ENCODE measurements at regions not wholly inside any gene's neighbourhood (a gene's known extent, or its start where the extent isn't known, plus 50 kb on each side); places are given as distances from the start of the nearest gene placed in this dataset.

DNA sequence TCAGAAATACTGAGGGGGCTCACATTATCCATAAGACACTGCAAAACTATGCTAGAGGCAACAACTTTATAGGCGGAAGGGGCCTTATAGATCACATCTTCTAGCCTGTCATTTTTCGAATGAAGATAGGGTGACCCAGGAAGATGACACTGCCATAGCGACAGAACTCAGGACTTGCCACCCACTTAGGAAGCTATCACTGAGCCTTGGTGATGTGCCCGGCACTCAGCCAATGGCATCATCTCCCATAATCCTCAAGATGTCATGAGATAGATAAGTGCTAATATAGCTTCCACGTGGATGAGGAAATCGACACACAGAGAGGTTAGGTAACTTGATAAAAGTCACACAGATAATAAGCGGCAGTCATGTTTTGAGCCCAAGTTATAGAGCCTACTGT lies 346.6 kb downstream of the DHX15 start:
- H3K36me3 ChIP-seq (ENCODE audit: insufficient read depth in 1 of 2, low read depth in 1 of 2) = no peaks in the 10 kb centered on the region
- no peaks in the 10 kb centered on the region for H3K9me3 ChIP-seq
- H3K27me3 ChIP-seq (ENCODE audit: insufficient read depth in 3 of 3, low read length in 2 of 3) = no peaks in the 10 kb centered on the region
- WGBS, 3 donors = 91 to 97% (median 96%) methylated on average over 7 of the region's 7 CpGs
- no peak overlapping the region for H3K27ac ChIP-seq
- TF ChIP-seq, protein P1, sequence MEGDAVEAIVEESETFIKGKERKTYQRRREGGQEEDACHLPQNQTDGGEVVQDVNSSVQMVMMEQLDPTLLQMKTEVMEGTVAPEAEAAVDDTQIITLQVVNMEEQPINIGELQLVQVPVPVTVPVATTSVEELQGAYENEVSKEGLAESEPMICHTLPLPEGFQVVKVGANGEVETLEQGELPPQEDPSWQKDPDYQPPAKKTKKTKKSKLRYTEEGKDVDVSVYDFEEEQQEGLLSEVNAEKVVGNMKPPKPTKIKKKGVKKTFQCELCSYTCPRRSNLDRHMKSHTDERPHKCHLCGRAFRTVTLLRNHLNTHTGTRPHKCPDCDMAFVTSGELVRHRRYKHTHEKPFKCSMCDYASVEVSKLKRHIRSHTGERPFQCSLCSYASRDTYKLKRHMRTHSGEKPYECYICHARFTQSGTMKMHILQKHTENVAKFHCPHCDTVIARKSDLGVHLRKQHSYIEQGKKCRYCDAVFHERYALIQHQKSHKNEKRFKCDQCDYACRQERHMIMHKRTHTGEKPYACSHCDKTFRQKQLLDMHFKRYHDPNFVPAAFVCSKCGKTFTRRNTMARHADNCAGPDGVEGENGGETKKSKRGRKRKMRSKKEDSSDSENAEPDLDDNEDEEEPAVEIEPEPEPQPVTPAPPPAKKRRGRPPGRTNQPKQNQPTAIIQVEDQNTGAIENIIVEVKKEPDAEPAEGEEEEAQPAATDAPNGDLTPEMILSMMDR (IDR thresholded peaks at IDR 0.05) = no peak
- intact Hi-C loops (cut with DNase I) = no loop called here
- peaks cover 7% of the 10 kb centered on the region for H3K4me1 ChIP-seq
- H3K4me3 ChIP-seq = no peak overlapping the region
- no peak for DNase-seq
- ATAC-seq = no peak

DNA sequence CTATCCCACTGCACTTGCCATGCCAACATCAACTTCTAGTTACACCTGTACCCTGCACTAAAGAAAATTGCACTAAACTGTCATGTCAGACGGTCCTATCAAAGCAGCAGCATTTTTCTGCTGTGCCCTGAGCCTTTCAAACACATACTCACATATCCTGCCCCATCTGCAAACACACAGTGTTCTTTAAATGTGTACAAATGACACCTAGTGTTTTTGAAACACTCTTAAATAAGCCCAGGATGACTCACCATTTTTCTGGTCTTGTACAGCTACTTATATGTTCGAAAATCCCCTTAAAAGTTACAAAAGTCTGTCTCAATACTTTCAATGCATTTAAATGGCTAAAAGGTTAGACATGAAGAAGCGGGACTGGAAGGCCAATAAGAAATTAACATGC lies 346.7 kb upstream of the PPARGC1A start:
- Histone ChIP-seq H3K27me3 (ENCODE audit: insufficient read depth in 3 of 3, low read length in 2 of 3) (no peaks in the 10 kb centered on the region), H3K27ac (no peak overlapping the region)

GRCh38 chr4:24236120-24236519 lies 346.3 kb upstream of the PPARGC1A start:
- Histone ChIP-seq H3K27me3 (ENCODE audit: insufficient read depth in 3 of 3, low read length in 2 of 3) (no peaks in the 10 kb centered on the region), H3K4me1 (peaks cover 7% of the 10 kb centered on the region), H3K36me3 (ENCODE audit: insufficient read depth in 1 of 2, low read depth in 1 of 2) (no peaks in the 10 kb centered on the region), H3K9me3 (no peaks in the 10 kb centered on the region), H3K4me3 (no peak overlapping the region), H3K27ac (no peak overlapping the region)
- DNase-seq (no peak), ATAC-seq (no peak)
- TF ChIP-seq, protein P1 (IDR thresholded peaks at IDR 0.05) = no peak
- intact Hi-C loops (cut with DNase I) = no loop called here
- 80 to 91% (median 82%) methylated on average over 5 of the region's 5 CpGs for WGBS, 3 donors

More for the DNA sequence above, 346.7 kb upstream of the PPARGC1A start:
- H3K4me3 ChIP-seq = no peak overlapping the region
- TF ChIP-seq, protein P1 (IDR thresholded peaks at IDR 0.05) = no peak
- H3K9me3 ChIP-seq = no peaks in the 10 kb centered on the region
- H3K36me3 ChIP-seq (ENCODE audit: insufficient read depth in 1 of 2, low read depth in 1 of 2) = no peaks in the 10 kb centered on the region
- ATAC-seq = peak in 3 of 4 donors; percentile 20 to 41 (median 23)
- peaks cover 7% of the 10 kb centered on the region for H3K4me1 ChIP-seq
- WGBS, 3 donors = 80 to 93% (median 85%) methylated on average over 3 of the region's 3 CpGs
- intact Hi-C loops (cut with DNase I) = no loop called here
- no peak for DNase-seq

GRCh38 chr4:24235618-24236017 lies 345.8 kb upstream of the PPARGC1A start:
- Histone ChIP-seq H3K4me3 (no peak overlapping the region), H3K9me3 (no peaks in the 10 kb centered on the region), H3K27me3 (ENCODE audit: insufficient read depth in 3 of 3, low read length in 2 of 3) (no peaks in the 10 kb centered on the region), H3K36me3 (ENCODE audit: insufficient read depth in 1 of 2, low read depth in 1 of 2) (no peaks in the 10 kb centered on the region), H3K27ac (no peak overlapping the region), H3K4me1 (peaks cover 7% of the 10 kb centered on the region)
- no peak for DNase-seq
- ATAC-seq = no peak
- intact Hi-C loops (cut with DNase I) = no loop called here
- TF ChIP-seq, protein P1 (IDR thresholded peaks at IDR 0.05) = no peak

DNA sequence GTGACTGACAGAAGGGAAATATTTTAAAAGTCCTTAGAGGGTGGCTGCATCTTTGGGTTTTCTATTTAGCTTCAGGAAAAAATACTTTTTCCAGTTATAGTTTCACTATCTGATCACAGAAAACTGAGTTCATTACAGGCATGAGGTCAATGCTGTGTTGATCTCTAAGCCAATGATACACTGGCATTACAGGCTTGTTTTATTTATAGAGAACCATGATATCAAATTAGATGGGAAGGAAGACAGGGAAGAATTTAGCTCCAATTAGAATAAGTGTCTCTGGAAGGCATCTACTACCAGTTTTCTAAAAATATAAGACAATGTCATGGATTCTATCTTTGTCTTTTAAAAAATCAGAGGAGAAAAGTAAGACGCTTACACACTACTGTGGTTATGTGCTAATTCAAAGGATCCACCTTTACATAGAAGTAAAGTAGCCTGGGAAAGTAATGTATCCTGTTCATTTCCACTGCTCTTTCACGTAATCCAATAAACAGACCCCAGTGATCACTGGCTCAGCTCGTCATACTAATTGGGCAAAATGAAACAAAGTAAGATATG lies 344.5 kb upstream of the PPARGC1A start:
- Histone ChIP-seq H3K27me3 (ENCODE audit: insufficient read depth in 3 of 3, low read length in 2 of 3) (no peaks in the 10 kb centered on the region), H3K4me1 (peaks cover 7% of the 10 kb centered on the region), H3K4me3 (peak overlapping the region; percentile 25), H3K27ac (peak overlapping the region; percentile 42), H3K36me3 (ENCODE audit: insufficient read depth in 1 of 2, low read depth in 1 of 2) (no peaks in the 10 kb centered on the region), H3K9me3 (no peaks in the 10 kb centered on the region)
- TF ChIP-seq, protein P1 (IDR thresholded peaks at IDR 0.05) = no peak
- ATAC-seq (peak; percentile 53 to 92 (median 89)), DNase-seq (no peak)
- WGBS, 3 donors = 26 to 33% (median 31%) methylated on average over 3 of the region's 3 CpGs
- intact Hi-C loops (cut with DNase I) = loop anchor here in 1 of 2 donors (1.0 kb wide), 1 partner anchor 20 kb away; no protein-coding TSS in a partner anchor
